ENCODE measurements at regions not wholly inside any gene's neighbourhood (a gene's known extent, or its start where the extent isn't known, plus 50 kb on each side); places are given as distances from the start of the nearest gene placed in this dataset.

DNA sequence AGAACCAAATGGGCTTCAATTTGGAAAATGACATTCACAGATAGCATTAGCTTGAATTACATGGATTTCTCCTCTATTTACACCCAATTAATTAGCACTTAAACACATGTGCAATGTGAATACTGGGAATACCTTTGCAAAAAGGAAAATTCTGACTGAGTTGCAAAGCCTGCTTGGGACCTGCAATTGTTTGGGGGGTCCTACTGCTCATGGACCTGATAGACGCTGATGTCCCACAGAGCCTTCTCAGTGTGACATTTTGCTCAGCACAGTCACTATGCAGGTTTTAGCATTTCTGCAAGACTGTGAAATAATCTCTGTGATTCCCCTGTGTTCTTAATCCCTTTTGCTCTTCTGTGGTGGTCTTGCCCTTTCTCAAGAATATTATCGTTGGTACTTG lies 101.2 kb upstream of the PGRMC2 start:
- DNase-seq (ENCODE audit: low read depth, low spot score) = no peak
- Histone ChIP-seq H3K4me3 (ENCODE audit: low read depth, low read length) (no peak overlapping the region), H3K27ac (ENCODE audit: low read depth, low read length) (no peak overlapping the region), H3K9me3 (ENCODE audit: control insufficient read depth, insufficient read depth, low read length) (no peaks in the 10 kb centered on the region), H3K27me3 (ENCODE audit: control insufficient read depth, insufficient read depth, low read length) (no peaks in the 10 kb centered on the region)
- ChIA-PET POLR2A (no interaction called here), CTCF (interaction anchor here (0.6 kb wide), 1 partner anchor 129 kb away, joined by 3 read pairs; no protein-coding TSS in a partner anchor)
- TF ChIP-seq, protein P1, sequence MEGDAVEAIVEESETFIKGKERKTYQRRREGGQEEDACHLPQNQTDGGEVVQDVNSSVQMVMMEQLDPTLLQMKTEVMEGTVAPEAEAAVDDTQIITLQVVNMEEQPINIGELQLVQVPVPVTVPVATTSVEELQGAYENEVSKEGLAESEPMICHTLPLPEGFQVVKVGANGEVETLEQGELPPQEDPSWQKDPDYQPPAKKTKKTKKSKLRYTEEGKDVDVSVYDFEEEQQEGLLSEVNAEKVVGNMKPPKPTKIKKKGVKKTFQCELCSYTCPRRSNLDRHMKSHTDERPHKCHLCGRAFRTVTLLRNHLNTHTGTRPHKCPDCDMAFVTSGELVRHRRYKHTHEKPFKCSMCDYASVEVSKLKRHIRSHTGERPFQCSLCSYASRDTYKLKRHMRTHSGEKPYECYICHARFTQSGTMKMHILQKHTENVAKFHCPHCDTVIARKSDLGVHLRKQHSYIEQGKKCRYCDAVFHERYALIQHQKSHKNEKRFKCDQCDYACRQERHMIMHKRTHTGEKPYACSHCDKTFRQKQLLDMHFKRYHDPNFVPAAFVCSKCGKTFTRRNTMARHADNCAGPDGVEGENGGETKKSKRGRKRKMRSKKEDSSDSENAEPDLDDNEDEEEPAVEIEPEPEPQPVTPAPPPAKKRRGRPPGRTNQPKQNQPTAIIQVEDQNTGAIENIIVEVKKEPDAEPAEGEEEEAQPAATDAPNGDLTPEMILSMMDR (IDR thresholded peaks at IDR 0.05; ENCODE audit: low read depth, low read length) = no peak

DNA sequence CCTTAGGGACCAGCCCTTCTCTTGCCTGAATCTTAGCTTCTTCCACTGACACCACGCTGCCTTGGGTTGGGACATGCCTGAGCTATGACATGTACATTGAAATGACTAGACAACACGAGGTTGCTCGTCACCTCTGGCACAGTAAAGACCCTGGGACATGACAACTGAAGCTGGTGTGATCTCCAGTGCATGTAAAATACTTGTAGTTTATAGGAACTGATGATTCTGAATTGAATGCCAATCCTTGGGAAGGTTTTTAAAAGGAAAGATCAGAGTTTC lies 100.7 kb upstream of the PGRMC2 start:
- POLR2A ChIA-PET = interaction anchor here (0.5 to 1.6 kb wide), 2 partner anchors 164 to 424 kb away, joined by 5 to 7 read pairs; no protein-coding TSS in a partner anchor
- CTCF ChIA-PET = interaction anchor here (0.6 to 1.0 kb wide), 2 partner anchors 66 to 129 kb away, joined by 3 to 7 read pairs; no protein-coding TSS in a partner anchor
- Histone ChIP-seq H3K27me3 (ENCODE audit: control insufficient read depth, insufficient read depth, low read length) (no peaks in the 10 kb centered on the region), H3K4me3 (ENCODE audit: low read depth, low read length) (no peak overlapping the region), H3K9me3 (ENCODE audit: control insufficient read depth, insufficient read depth, low read length) (no peaks in the 10 kb centered on the region), H3K27ac (ENCODE audit: low read depth, low read length) (no peak overlapping the region)
- TF ChIP-seq, protein P1 (IDR thresholded peaks at IDR 0.05; ENCODE audit: low read depth, low read length) = no peak
- no peak for DNase-seq (ENCODE audit: low read depth, low spot score)

DNA sequence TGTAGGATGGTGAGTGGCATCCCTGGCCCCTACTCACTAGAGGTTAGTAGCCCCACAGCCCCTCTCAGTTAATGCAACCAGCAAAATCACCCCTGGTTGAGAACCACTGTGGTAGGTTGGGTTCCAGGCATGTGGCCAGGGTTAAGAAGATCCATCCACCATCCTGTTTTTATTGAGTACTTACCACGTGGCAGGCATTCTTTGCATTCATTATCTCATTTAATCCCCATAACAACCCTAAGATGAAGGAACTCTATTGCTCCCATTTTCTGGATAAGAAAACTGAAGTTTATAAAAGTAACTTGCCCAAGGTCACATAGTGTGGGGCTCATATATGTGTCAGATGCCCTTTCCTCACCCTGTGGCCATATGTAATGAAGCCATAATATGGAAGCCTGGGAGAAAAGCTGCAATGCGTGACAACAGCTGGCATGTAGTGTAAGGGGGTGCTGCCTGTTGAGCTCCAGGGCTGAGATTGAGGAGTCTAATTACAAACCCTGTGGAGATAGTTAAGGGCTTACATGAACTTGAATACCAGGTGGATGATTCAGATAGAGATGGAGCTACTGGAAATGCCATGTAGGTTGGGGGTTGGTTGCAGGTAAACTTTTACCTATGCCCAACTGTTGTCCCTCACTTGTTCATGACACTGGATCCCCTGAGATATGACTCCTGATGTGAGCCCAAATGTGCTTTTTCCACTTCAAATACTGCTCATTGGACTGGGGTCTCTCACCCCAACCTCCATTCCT lies 100.2 kb upstream of the PGRMC2 start:
- Histone ChIP-seq H3K9me3 (ENCODE audit: control insufficient read depth, insufficient read depth, low read length) (no peaks in the 10 kb centered on the region), H3K27ac (ENCODE audit: low read depth, low read length) (peak overlapping the region; percentile 81), H3K27me3 (ENCODE audit: control insufficient read depth, insufficient read depth, low read length) (no peaks in the 10 kb centered on the region), H3K4me3 (ENCODE audit: low read depth, low read length) (no peak overlapping the region)
- ChIA-PET CTCF (interaction anchor here (0.6 to 1.0 kb wide), 3 partner anchors 67 to 476 kb away, joined by 3 to 7 read pairs (median 3); no protein-coding TSS in a partner anchor), POLR2A (interaction anchor here (0.5 to 1.6 kb wide), 2 partner anchors 165 to 425 kb away, joined by 5 to 7 read pairs; no protein-coding TSS in a partner anchor)
- DNase-seq (ENCODE audit: low read depth, low spot score) = no peak
- TF ChIP-seq, protein P1 (IDR thresholded peaks at IDR 0.05; ENCODE audit: low read depth, low read length) = no peak

DNA sequence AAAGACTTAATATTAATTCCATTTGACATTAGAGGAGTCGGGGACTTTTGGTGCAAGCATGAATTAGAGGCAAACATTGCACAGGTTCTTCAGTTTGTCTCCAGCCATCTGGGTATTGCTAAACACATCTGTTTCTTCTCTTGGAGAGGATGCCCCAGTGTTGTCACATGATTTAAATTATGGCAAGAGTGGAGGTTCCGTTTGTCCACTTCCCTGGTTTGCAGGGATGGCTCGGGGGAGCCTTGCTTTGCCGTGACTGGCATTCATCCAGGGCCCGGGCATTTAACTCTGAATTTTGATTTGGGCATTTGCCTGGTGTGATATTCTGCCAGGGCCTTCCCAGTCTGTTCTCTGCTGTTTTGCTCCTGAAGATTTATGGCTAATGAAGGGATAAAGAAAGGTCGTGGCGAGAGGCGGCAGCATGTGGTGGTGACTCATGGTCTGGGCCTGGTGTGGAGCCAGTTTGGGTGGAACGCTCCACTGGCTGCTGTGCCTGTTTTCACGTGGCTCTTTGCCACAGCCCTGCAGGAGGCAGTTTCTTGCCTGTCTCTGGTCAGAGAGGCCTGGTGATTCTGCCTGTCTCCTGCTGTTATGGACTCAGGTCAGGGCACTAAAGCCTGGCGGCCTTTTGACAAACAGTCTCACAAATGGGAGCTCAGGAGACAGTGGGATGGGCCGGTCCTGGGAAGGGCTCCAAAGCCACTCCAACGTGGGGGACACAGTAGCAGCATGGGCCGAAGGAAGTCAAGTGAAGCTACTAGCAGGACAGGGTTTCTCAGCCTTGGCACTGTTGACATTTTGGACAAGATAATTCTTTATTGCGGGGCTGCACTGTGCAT lies 99.4 kb upstream of the PGRMC2 start:
- no peak overlapping the region; the same call in 1 of the 2 replicates for H3K4me3 ChIP-seq (ENCODE audit: low read depth, low read length)
- no peaks in the 10 kb centered on the region for H3K27me3 ChIP-seq (ENCODE audit: control insufficient read depth, insufficient read depth, low read length)
- TF ChIP-seq, protein P1 (IDR thresholded peaks at IDR 0.05; ENCODE audit: low read depth, low read length) = 0 out of 2 replicates have a peak, but pooled peaks have one; percentile 13
- H3K9me3 ChIP-seq (ENCODE audit: control insufficient read depth, insufficient read depth, low read length) = no peaks in the 10 kb centered on the region
- ChIA-PET POLR2A (interaction anchor here (1.5 to 1.6 kb wide), 2 partner anchors 99 to 425 kb away, joined by 7 to 9 read pairs; partner anchors contain the start of gene PGRMC2), CTCF (interaction anchor here (0.9 to 1.0 kb wide), 2 partner anchors 68 to 476 kb away, joined by 3 to 7 read pairs; no protein-coding TSS in a partner anchor)
- DNase-seq (ENCODE audit: low read depth, low spot score) = peak; percentile 91
- H3K27ac ChIP-seq (ENCODE audit: low read depth, low read length) = peak overlapping the region; percentile 81

Data from AG04450 (cell line).